HepG2 (cell line): ENCODE measurements at regions not wholly inside any gene's neighbourhood (a gene's known extent, or its start where the extent isn't known, plus 50 kb on each side); places are given as distances from the start of the nearest gene placed in this dataset.

ENCODE experiments used
- E2F1 ChIP-seq: sonication (generic); formaldehyde crosslinking; IDR thresholded peaks from 2 replicates; pipeline ENCODE4 v1.5.0; 2020; ENCODE audit warnings: missing genetic modification reagents
- FOXA3 ChIP-seq: IDR thresholded peaks from 2 replicates; pipeline ENCODE4 v1.6.1; 2016; ENCODE audit warnings: missing genetic modification reagents, missing compliant biosample characterization
- HDAC1 ChIP-seq: sonication (generic); formaldehyde crosslinking; IDR thresholded peaks from 2 replicates; pipeline ENCODE4 v1.5.1; 2020; ENCODE audit warnings: mild to moderate bottlenecking, missing genetic modification reagents
- ISX ChIP-seq: sonication (generic); formaldehyde crosslinking; conservative IDR thresholded peaks from 2 replicates; pipeline ENCODE4 v1.5.0; 2020; ENCODE audit warnings: missing genetic modification reagents
- JUND ChIP-seq: sonication (generic); formaldehyde crosslinking; IDR thresholded peaks from 2 replicates; pipeline ENCODE4 v1.8.0; 2022; ENCODE audit warnings: mild to moderate bottlenecking, missing genetic modification reagents
- MNT ChIP-seq: fragments of 450-650 bp; IDR thresholded peaks from 2 replicates; pipeline ENCODE4 v1.6.1; 2016
- NRL ChIP-seq: sonication (generic); formaldehyde crosslinking; IDR thresholded peaks from 2 replicates; pipeline ENCODE4 v1.5.0; 2020; ENCODE audit warnings: missing genetic modification reagents, mild to moderate bottlenecking, moderate library complexity, borderline replicate concordance
- SATB2 ChIP-seq: sonication (generic); formaldehyde crosslinking; IDR thresholded peaks from 2 replicates; pipeline ENCODE4 v1.5.0; 2020; ENCODE audit warnings: missing genetic modification reagents
- TRAFD1 ChIP-seq: sonication (generic); formaldehyde crosslinking; IDR thresholded peaks from 2 replicates; pipeline ENCODE4 v1.5.1; 2020; ENCODE audit warnings: missing genetic modification reagents, mild to moderate bottlenecking, borderline replicate concordance
- ZBTB44 ChIP-seq: sonication (generic); formaldehyde crosslinking; IDR thresholded peaks from 2 replicates; pipeline ENCODE4 v1.4.0; 2020; ENCODE audit warnings: missing genetic modification reagents
- ZNF138 ChIP-seq: sonication (generic); formaldehyde crosslinking; IDR thresholded peaks from 2 replicates; pipeline ENCODE4 v1.5.0; 2020; ENCODE audit warnings: mild to moderate bottlenecking, low read depth, missing genetic modification reagents
- ZNF512 ChIP-seq: sonication (generic); formaldehyde crosslinking; IDR thresholded peaks from 2 replicates; pipeline ENCODE4 v1.4.0; 2020; ENCODE audit warnings: mild to moderate bottlenecking, missing genetic modification reagents
- ZNF580 ChIP-seq: IDR thresholded peaks from 2 replicates; pipeline ENCODE4 v1.6.1; 2016; ENCODE audit warnings: low read depth, borderline replicate concordance
- ZNF609 ChIP-seq: sonication (generic); formaldehyde crosslinking; IDR thresholded peaks from 2 replicates; pipeline ENCODE4 v1.4.0; 2020; ENCODE audit warnings: mild to moderate bottlenecking, missing genetic modification reagents, borderline replicate concordance
- ZNF652 ChIP-seq: IDR thresholded peaks from 2 replicates; pipeline ENCODE4 v1.6.1; 2016; ENCODE audit warnings: low read depth, borderline replicate concordance

GRCh38 chr6:12371641-12372146 is 81.5 kb downstream of the EDN1 start (continued):
- TF ChIP-seq TRAFD1 (CRISPR knock-in tag) (peak; percentile 82; the same call in 1 of the 2 replicates), JUND (peak; percentile 61; the same call in 1 of the 2 replicates), ZBTB44 (CRISPR knock-in tag) (no peak), ZNF609 (peak; percentile 77; the same call in 1 of the 2 replicates), ZNF580 (CRISPR knock-in tag) (0 out of 2 replicates have a peak, but pooled peaks have one; percentile 29), SATB2 (CRISPR knock-in tag) (no peak), ZNF652 (CRISPR knock-in tag) (0 out of 2 replicates have a peak, but pooled peaks have one; percentile 24), E2F1 (CRISPR knock-in tag) (no peak), ZNF138 (no peak), NRL (CRISPR knock-in tag) (no peak), ZNF512 (CRISPR knock-in tag) (no peak), HDAC1 (peak; percentile 39; the same call in 1 of the 2 replicates), MNT (no peak), ISX (no peak), FOXA3 (CRISPR knock-in tag) (peak; percentile 90)
